Liver (tissue), 8 donors: ENCODE measurements at regions not wholly inside any gene's neighbourhood (a gene's known extent, or its start where the extent isn't known, plus 50 kb on each side); places are given as distances from the start of the nearest gene placed in this dataset.

Experiments used
- DNase-seq: peaks from one replicate; pipeline ENCODE4 v3.0.0-alpha.2; 2017; ENCODE audit warnings: low spot score
- H3K27ac ChIP-seq, 2 donors: one replicate each; pipeline ENCODE4 v1.7.0; 2013; ENCODE audit warnings: inconsistent platforms in 2 of 2, low read length in 2 of 2, control low read depth in 1 of 2, low read depth in 1 of 2, mild to moderate bottlenecking in 1 of 2
- H3K27me3 ChIP-seq, 4 donors: one replicate each; pipeline versions ENCODE4 v1.6.1 to v1.7.0; 2013; ENCODE audit warnings: low read length in 3 of 4, inconsistent platforms in 1 of 4, mild to moderate bottlenecking in 1 of 4, moderate library complexity in 1 of 4; ENCODE audit not compliant: control insufficient read depth in 4 of 4, insufficient read depth in 4 of 4
- H3K36me3 ChIP-seq, 4 donors: one replicate each; pipeline versions ENCODE4 v1.6.1 to v1.7.0; 2013; ENCODE audit warnings: low read length in 3 of 4, mild to moderate bottlenecking in 3 of 4, low read depth in 1 of 4, moderate library complexity in 1 of 4; ENCODE audit not compliant: control insufficient read depth in 4 of 4, insufficient read depth in 3 of 4
- H3K4me1 ChIP-seq, 4 donors: one replicate each; pipeline versions ENCODE4 v1.6.1 to v1.7.0; 2013; ENCODE audit warnings: low read length in 3 of 4, mild to moderate bottlenecking in 3 of 4, moderate library complexity in 1 of 4; ENCODE audit not compliant: control insufficient read depth in 4 of 4, insufficient read depth in 4 of 4
- H3K4me3 ChIP-seq, 3 donors: one replicate each; pipeline versions ENCODE4 v1.6.1 to v1.7.0; 2013; ENCODE audit warnings: low read length in 3 of 3, control low read depth in 1 of 3, low read depth in 1 of 3, mild to moderate bottlenecking in 1 of 3
- H3K9ac ChIP-seq, 2 donors: one replicate each; pipeline ENCODE4 v1.7.0; 2013; ENCODE audit warnings: low read length in 2 of 2, mild to moderate bottlenecking in 2 of 2, moderate library complexity in 2 of 2, control low read depth in 1 of 2, low read depth in 1 of 2
- H3K9me3 ChIP-seq, 4 donors: one replicate each; pipeline versions ENCODE4 v1.6.1 to v1.7.0; 2013; ENCODE audit warnings: low read length in 3 of 4; ENCODE audit not compliant: control insufficient read depth in 4 of 4
- CTCF ChIP-seq: fragments of 150-350 bp; IDR thresholded peaks from 2 replicates; pipeline ENCODE4 v1.5.1; 2017; ENCODE audit warnings: improper control_type of control experiment, low read depth, low read length; ENCODE audit not compliant: missing input control
- EGR1 ChIP-seq, 2 donors: IDR thresholded peaks; 2 replicates each; pipeline ENCODE4 v1.6.1; 2016 to 2018; ENCODE audit warnings: antibody characterized with exemption in 2 of 2, low read depth in 2 of 2
- FOXA2 ChIP-seq: IDR thresholded peaks from 2 replicates; pipeline ENCODE4 v1.6.1; 2016; ENCODE audit warnings: antibody characterized with exemption
- GABPA ChIP-seq, 2 donors: IDR thresholded peaks in 1 of 2; conservative IDR thresholded peaks in 1 of 2; 2 replicates each; pipeline ENCODE4 v1.6.1; 2016; ENCODE audit warnings: antibody characterized with exemption in 2 of 2, mild to moderate bottlenecking in 1 of 2, moderate library complexity in 1 of 2
- HNF4A ChIP-seq, 2 donors: conservative IDR thresholded peaks; 2 replicates each; pipeline ENCODE4 v1.6.1; 2016; ENCODE audit warnings: antibody characterized with exemption in 2 of 2, mild to moderate bottlenecking in 2 of 2
- HNF4G ChIP-seq: IDR thresholded peaks from 2 replicates; pipeline ENCODE4 v1.6.1; 2016; ENCODE audit warnings: antibody characterized with exemption
- JUND ChIP-seq, 2 donors: IDR thresholded peaks; 2 replicates each; pipeline ENCODE4 v1.6.1; 2016; ENCODE audit warnings: antibody characterized with exemption in 2 of 2
- MAX ChIP-seq: IDR thresholded peaks from 2 replicates; pipeline ENCODE4 v1.6.1; 2016; ENCODE audit warnings: antibody characterized with exemption
- NR2F2 ChIP-seq: IDR thresholded peaks from 2 replicates; pipeline ENCODE4 v1.6.1; 2016; ENCODE audit warnings: antibody characterized with exemption
- RAD21 ChIP-seq, 2 donors: IDR thresholded peaks; 2 replicates each; pipeline ENCODE4 v1.6.1; 2016; ENCODE audit warnings: antibody characterized with exemption in 2 of 2, mild to moderate bottlenecking in 2 of 2
- REST ChIP-seq: IDR thresholded peaks from 2 replicates; pipeline ENCODE4 v1.6.1; 2016; ENCODE audit warnings: antibody characterized with exemption, mild to moderate bottlenecking
- RXRA ChIP-seq, 2 donors: IDR thresholded peaks; 2 replicates each; pipeline ENCODE4 v1.6.1; 2017 to 2018; ENCODE audit warnings: antibody characterized with exemption in 2 of 2, mild to moderate bottlenecking in 1 of 2
- SP1 ChIP-seq: IDR thresholded peaks from 2 replicates; pipeline ENCODE4 v1.6.1; 2018; ENCODE audit warnings: antibody characterized with exemption, mild to moderate bottlenecking
- YY1 ChIP-seq: IDR thresholded peaks from 2 replicates; pipeline ENCODE4 v1.6.1; 2016; ENCODE audit warnings: antibody characterized with exemption, mild to moderate bottlenecking
- WGBS: extraction: QIAGEN DNeasy Blood & Tissue Kit; methylation state at CpG from one replicate; pipeline ENCODE4 v1.1.7; 2013; 5-methylcytosine and 5-hydroxymethylcytosine counted together
- TF ChIP-seq, protein P1 (sequence below): IDR thresholded peaks from 2 replicates; pipeline ENCODE4 v1.6.1; 2016; ENCODE audit warnings: antibody characterized with exemption
- TF ChIP-seq, protein P2 (sequence below): IDR thresholded peaks from 2 replicates; pipeline ENCODE4 v1.6.1; 2016; ENCODE audit warnings: antibody characterized with exemption
- donor health status: healthy.
- donor health status: healthy.
- donor health status: healthy.
- donor health status: healthy.
- donor health status: healthy.

DNA sequence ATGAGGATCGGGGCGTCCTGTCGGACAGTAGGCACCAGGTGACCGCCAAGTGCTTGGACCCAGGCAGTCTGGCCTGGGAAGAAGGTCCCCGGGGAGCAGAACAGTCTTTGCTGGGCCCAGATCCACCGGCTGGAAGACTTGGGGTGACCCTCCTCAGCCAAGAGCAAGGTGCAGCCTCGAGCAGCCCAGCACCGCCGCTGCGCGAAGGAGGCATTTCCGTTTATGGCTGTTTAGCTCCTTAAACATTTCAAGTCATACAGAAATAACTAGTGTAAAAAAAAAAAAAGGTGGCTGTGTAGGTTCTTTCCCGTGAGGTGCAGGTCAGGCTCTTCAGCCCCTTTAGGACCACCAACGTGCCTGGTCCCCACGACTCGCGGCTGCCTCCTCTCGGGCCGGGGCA, 370.2 kb downstream of the CMPK2 start:
- TF ChIP-seq HNF4A (conservative IDR thresholded peaks at IDR 0.05) (no peak), JUND (IDR thresholded peaks at IDR 0.05) (no peak), SP1 (no peak), YY1 (no peak), GABPA (IDR thresholded peaks at IDR 0.05 in 1 of 2, conservative IDR thresholded peaks at IDR 0.05 in 1 of 2) (no peak), FOXA2 (no peak)
- TF ChIP-seq, protein P1, sequence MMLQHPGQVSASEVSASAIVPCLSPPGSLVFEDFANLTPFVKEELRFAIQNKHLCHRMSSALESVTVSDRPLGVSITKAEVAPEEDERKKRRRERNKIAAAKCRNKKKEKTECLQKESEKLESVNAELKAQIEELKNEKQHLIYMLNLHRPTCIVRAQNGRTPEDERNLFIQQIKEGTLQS = no peak
- DNase-seq = no peak
- Histone ChIP-seq H3K4me3 (no peak overlapping the region), H3K36me3 (no peaks in the 10 kb centered on the region), H3K4me1 (no peaks in the 10 kb centered on the region), H3K27ac (no peak overlapping the region), H3K9ac (no peak overlapping the region), H3K9me3 (peaks cover 0 to 2% (median under 1%) of the 10 kb centered on the region in 4 donors), H3K27me3 (no peaks in the 10 kb centered on the region)
- WGBS = 94% methylated on average over 19 of the region's 19 CpGs

DNA sequence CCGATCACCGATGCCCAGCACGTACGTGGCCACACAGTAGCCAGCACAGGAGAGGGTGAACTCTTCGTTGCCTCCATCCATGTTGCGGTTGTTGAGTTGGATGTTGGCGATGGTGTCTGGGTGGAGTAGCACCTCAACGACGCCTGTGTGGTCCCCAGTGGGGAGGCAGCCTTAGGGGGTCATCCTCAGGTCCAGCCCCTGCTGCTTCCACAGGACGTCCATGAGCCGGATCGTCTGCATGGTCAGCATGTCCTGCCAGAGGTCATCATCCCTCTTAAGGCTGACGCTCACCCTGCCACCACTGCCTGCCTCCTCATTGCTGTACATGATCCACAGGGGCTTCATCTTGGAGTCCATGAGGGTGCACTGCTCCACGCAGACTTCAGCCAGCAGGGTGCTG, 369.3 kb downstream of the CMPK2 start:
- H3K9ac ChIP-seq = no peak overlapping the region
- H3K9me3 ChIP-seq = peaks cover 0 to 2% (median under 1%) of the 10 kb centered on the region in 4 donors
- H3K4me1 ChIP-seq = no peaks in the 10 kb centered on the region
- no peak for DNase-seq
- no peaks in the 10 kb centered on the region for H3K36me3 ChIP-seq
- no peaks in the 10 kb centered on the region for H3K27me3 ChIP-seq
- WGBS = 91% methylated on average over 14 of the region's 14 CpGs
- no peak overlapping the region for H3K4me3 ChIP-seq
- H3K27ac ChIP-seq = no peak overlapping the region
- TF ChIP-seq HNF4G = no peak
- no peak for TF ChIP-seq JUND (IDR thresholded peaks at IDR 0.05)
- TF ChIP-seq YY1 = no peak
- no peak for TF ChIP-seq NR2F2
- TF ChIP-seq FOXA2 = no peak
- no peak for TF ChIP-seq REST
- no peak for TF ChIP-seq EGR1 (IDR thresholded peaks at IDR 0.05; ENCODE audit: low read depth in 2 of 2)
- TF ChIP-seq, protein P2, sequence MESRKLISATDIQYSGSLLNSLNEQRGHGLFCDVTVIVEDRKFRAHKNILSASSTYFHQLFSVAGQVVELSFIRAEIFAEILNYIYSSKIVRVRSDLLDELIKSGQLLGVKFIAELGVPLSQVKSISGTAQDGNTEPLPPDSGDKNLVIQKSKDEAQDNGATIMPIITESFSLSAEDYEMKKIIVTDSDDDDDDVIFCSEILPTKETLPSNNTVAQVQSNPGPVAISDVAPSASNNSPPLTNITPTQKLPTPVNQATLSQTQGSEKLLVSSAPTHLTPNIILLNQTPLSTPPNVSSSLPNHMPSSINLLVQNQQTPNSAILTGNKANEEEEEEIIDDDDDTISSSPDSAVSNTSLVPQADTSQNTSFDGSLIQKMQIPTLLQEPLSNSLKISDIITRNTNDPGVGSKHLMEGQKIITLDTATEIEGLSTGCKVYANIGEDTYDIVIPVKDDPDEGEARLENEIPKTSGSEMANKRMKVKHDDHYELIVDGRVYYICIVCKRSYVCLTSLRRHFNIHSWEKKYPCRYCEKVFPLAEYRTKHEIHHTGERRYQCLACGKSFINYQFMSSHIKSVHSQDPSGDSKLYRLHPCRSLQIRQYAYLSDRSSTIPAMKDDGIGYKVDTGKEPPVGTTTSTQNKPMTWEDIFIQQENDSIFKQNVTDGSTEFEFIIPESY = no peak
- TF ChIP-seq RXRA (IDR thresholded peaks at IDR 0.05) = no peak
- no peak for TF ChIP-seq SP1
- no peak for TF ChIP-seq MAX
- TF ChIP-seq HNF4A (conservative IDR thresholded peaks at IDR 0.05) = no peak
- no peak for TF ChIP-seq CTCF
- TF ChIP-seq GABPA (IDR thresholded peaks at IDR 0.05 in 1 of 2, conservative IDR thresholded peaks at IDR 0.05 in 1 of 2) = no peak
- TF ChIP-seq RAD21 (IDR thresholded peaks at IDR 0.05) = no peak
